ENCODE measurements at regions not wholly inside any gene's neighbourhood (a gene's known extent, or its start where the extent isn't known, plus 50 kb on each side); places are given as distances from the start of the nearest gene placed in this dataset.

DNA sequence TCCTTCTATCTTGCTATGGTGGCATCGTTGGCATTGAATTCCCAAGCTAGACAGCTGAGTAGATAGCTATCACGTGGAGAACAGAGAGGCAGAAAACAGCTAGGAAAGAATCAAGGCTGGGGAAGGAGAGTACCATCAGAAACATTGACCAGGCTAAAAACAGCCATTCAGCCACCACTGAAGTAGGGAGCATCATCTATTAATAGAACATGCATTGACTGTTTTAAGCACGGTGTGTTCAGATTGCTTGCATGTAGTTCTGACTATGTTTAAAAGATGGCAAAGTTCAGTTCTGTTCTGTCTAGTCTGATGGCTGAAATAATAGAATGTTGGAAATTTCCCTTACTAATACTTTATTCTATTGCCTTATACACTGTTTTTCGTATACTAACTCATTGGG, 413.0 kb downstream of the GABRB3 start:
- TF ChIP-seq POLR2AphosphoS5 (IDR thresholded peaks at IDR 0.05; ENCODE audit: low read depth) (no peak), CTCF (IDR thresholded peaks at IDR 0.05; ENCODE audit: insufficient read depth, low read length) (no peak)

Measured in HL-60 (cell line).